HAP-1 (cell line): ENCODE measurements at regions not wholly inside any gene's neighbourhood (a gene's known extent, or its start where the extent isn't known, plus 50 kb on each side); places are given as distances from the start of the nearest gene placed in this dataset.
A peak's percentile ranks its signal among the peaks of the same experiment; 100 is the strongest.
"Not testable (repeated sequence)": the region's sequence is repeated elsewhere in the genome, so short reads cannot be mapped to it uniquely, and the experiment has no call there.

ENCODE experiments used
- DNase-seq, 2 experiments: peaks; one replicate each; pipeline ENCODE4 v3.0.0-alpha.2; 2016 to 2020; ENCODE audit warnings: low spot score in 2 of 2
- H3K27me3 ChIP-seq: fragments of 250-450 bp; sonication (Bioruptor Pico); 2 replicates; pipeline ENCODE4 v1.5.1; 2020; ENCODE audit warnings: low read depth, mild to moderate bottlenecking, moderate library complexity
- H3K36me3 ChIP-seq: fragments of 250-450 bp; sonication (Bioruptor Pico); replicated peaks from 2 replicates; pipeline ENCODE4 v1.5.1; 2020; ENCODE audit warnings: mild to moderate bottlenecking
- H3K4me1 ChIP-seq: fragments of 250-450 bp; sonication (Bioruptor Pico); 2 replicates; pipeline ENCODE4 v1.5.1; 2020; ENCODE audit warnings: mild to moderate bottlenecking
- H3K4me3 ChIP-seq: fragments of 250-450 bp; sonication (Bioruptor Pico); 2 replicates; pipeline ENCODE4 v1.5.1; 2020; ENCODE audit warnings: mild to moderate bottlenecking, moderate library complexity
- H3K9me3 ChIP-seq: fragments of 250-450 bp; sonication (Bioruptor Pico); 2 replicates; pipeline ENCODE4 v1.5.1; 2020; ENCODE audit warnings: mild to moderate bottlenecking, moderate library complexity
- in situ Hi-C: fragments of 300-500 bp; cut with MboI; formaldehyde crosslinking; loops from 3 replicates; pipeline ENCODE4 v1.14.3; 2020; ENCODE audit warnings: low sequenced_read_pairs, inconsistent platforms, mixed read lengths

- H3K9me3 ChIP-seq, H3K4me3 ChIP-seq, H3K27me3 ChIP-seq, in situ Hi-C loops, H3K36me3 ChIP-seq, H3K4me1 ChIP-seq, DNase-seq: not testable (repeated sequence)
These were observed 178.0 kb upstream of the ROPN1B start for GRCh38 chr3:125791021-125791420.

GRCh38 chr3:125810010-125810409 is 159.0 kb upstream of the ROPN1B start:
- DNase-seq, H3K36me3 ChIP-seq, H3K4me1 ChIP-seq, H3K27me3 ChIP-seq, H3K9me3 ChIP-seq, in situ Hi-C loops, H3K4me3 ChIP-seq: not testable (repeated sequence)

- H3K9me3 ChIP-seq, H3K36me3 ChIP-seq, H3K27me3 ChIP-seq, in situ Hi-C loops, DNase-seq, H3K4me3 ChIP-seq, H3K4me1 ChIP-seq: not testable (repeated sequence)
These were observed 146.8 kb upstream of the ROPN1B start for GRCh38 chr3:125822175-125822574.

- H3K4me3 ChIP-seq, H3K9me3 ChIP-seq, in situ Hi-C loops, H3K4me1 ChIP-seq, H3K27me3 ChIP-seq, DNase-seq, H3K36me3 ChIP-seq: not testable (repeated sequence)
These were observed 137.8 kb upstream of the ROPN1B start for GRCh38 chr3:125831005-125831750.

GRCh38 chr3:125835562-125835961 is 133.4 kb upstream of the ROPN1B start:
- H3K9me3 ChIP-seq, in situ Hi-C loops, H3K27me3 ChIP-seq, DNase-seq, H3K36me3 ChIP-seq, H3K4me3 ChIP-seq, H3K4me1 ChIP-seq: not testable (repeated sequence)

- H3K27me3 ChIP-seq, H3K4me3 ChIP-seq, DNase-seq, H3K36me3 ChIP-seq, H3K4me1 ChIP-seq, H3K9me3 ChIP-seq, in situ Hi-C loops: not testable (repeated sequence)
These were observed 132.9 kb upstream of the ROPN1B start for GRCh38 chr3:125836011-125836551.

GRCh38 chr3:125836786-125837185 is 132.2 kb upstream of the ROPN1B start:
- H3K36me3 ChIP-seq, H3K9me3 ChIP-seq, H3K27me3 ChIP-seq, H3K4me3 ChIP-seq, H3K4me1 ChIP-seq, in situ Hi-C loops, DNase-seq: not testable (repeated sequence)

GRCh38 chr3:125838857-125839256 is 130.1 kb upstream of the ROPN1B start:
- H3K4me1 ChIP-seq, H3K27me3 ChIP-seq, H3K9me3 ChIP-seq, in situ Hi-C loops, DNase-seq, H3K36me3 ChIP-seq, H3K4me3 ChIP-seq: not testable (repeated sequence)

GRCh38 chr3:125840465-125840864 is 128.5 kb upstream of the ROPN1B start:
- H3K4me3 ChIP-seq, H3K27me3 ChIP-seq, H3K4me1 ChIP-seq, H3K36me3 ChIP-seq, H3K9me3 ChIP-seq, DNase-seq, in situ Hi-C loops: not testable (repeated sequence)

GRCh38 chr3:125847966-125848365 is 121.0 kb upstream of the ROPN1B start:
- H3K9me3 ChIP-seq, H3K4me3 ChIP-seq, H3K4me1 ChIP-seq, in situ Hi-C loops, H3K27me3 ChIP-seq, H3K36me3 ChIP-seq, DNase-seq: not testable (repeated sequence)

GRCh38 chr3:125855006-125855405 is 114.0 kb upstream of the ROPN1B start:
- H3K9me3 ChIP-seq, H3K4me3 ChIP-seq, H3K36me3 ChIP-seq, H3K27me3 ChIP-seq, DNase-seq, in situ Hi-C loops, H3K4me1 ChIP-seq: not testable (repeated sequence)

- H3K4me1 ChIP-seq, DNase-seq, in situ Hi-C loops, H3K4me3 ChIP-seq, H3K36me3 ChIP-seq, H3K9me3 ChIP-seq, H3K27me3 ChIP-seq: not testable (repeated sequence)
These were observed 108.4 kb upstream of the ROPN1B start for GRCh38 chr3:125860547-125860946.

GRCh38 chr3:125862841-125863254 is 106.1 kb upstream of the ROPN1B start:
- H3K4me3 ChIP-seq, H3K36me3 ChIP-seq, H3K9me3 ChIP-seq, DNase-seq, H3K4me1 ChIP-seq, H3K27me3 ChIP-seq, in situ Hi-C loops: not testable (repeated sequence)

GRCh38 chr3:125864532-125864931 is 104.4 kb upstream of the ROPN1B start:
- H3K4me1 ChIP-seq, H3K9me3 ChIP-seq, H3K36me3 ChIP-seq, H3K4me3 ChIP-seq, DNase-seq, H3K27me3 ChIP-seq, in situ Hi-C loops: not testable (repeated sequence)

- H3K4me3 ChIP-seq, in situ Hi-C loops, H3K9me3 ChIP-seq, H3K36me3 ChIP-seq, H3K27me3 ChIP-seq, H3K4me1 ChIP-seq: not testable (repeated sequence)
- peak in 1 of 2 experiments; percentile 9 for DNase-seq
These were observed 83.0 kb upstream of the ROPN1B start for GRCh38 chr3:125886006-125886405.
